GM12873 (cell line): ENCODE measurements at regions not wholly inside any gene's neighbourhood (a gene's known extent, or its start where the extent isn't known, plus 50 kb on each side); places are given as distances from the start of the nearest gene placed in this dataset.

Experiments
- TF ChIP-seq, protein P1 (sequence below): IDR thresholded peaks from 2 replicates; pipeline ENCODE4 v1.5.1; 2012; ENCODE audit warnings: low read depth, mild to moderate bottlenecking, moderate library complexity, low read length, control low read depth; ENCODE audit not compliant: insufficient read depth; ENCODE audit errors: missing control alignments

DNA sequence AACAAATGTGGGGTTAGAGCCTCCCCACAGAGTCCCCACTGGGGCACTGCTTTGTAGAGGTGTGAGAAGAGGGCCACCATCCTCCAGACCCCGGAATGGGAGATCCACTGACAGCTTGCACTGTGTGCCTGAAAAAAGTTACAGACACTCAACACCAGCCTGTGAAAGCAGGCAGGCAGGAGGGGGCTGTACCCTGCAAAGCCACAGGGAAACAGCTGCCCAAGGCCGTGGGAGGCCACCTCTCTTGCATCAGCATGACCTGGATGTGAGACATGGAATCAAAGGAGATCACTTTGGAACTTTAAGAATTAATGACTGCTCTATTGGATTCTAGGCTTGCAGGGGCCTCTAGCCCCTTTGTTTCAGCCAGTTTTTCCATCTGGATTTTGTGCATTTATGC, 782.3 kb downstream of the BRINP1 start:
- TF ChIP-seq, protein P1, sequence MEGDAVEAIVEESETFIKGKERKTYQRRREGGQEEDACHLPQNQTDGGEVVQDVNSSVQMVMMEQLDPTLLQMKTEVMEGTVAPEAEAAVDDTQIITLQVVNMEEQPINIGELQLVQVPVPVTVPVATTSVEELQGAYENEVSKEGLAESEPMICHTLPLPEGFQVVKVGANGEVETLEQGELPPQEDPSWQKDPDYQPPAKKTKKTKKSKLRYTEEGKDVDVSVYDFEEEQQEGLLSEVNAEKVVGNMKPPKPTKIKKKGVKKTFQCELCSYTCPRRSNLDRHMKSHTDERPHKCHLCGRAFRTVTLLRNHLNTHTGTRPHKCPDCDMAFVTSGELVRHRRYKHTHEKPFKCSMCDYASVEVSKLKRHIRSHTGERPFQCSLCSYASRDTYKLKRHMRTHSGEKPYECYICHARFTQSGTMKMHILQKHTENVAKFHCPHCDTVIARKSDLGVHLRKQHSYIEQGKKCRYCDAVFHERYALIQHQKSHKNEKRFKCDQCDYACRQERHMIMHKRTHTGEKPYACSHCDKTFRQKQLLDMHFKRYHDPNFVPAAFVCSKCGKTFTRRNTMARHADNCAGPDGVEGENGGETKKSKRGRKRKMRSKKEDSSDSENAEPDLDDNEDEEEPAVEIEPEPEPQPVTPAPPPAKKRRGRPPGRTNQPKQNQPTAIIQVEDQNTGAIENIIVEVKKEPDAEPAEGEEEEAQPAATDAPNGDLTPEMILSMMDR = no peak

DNA sequence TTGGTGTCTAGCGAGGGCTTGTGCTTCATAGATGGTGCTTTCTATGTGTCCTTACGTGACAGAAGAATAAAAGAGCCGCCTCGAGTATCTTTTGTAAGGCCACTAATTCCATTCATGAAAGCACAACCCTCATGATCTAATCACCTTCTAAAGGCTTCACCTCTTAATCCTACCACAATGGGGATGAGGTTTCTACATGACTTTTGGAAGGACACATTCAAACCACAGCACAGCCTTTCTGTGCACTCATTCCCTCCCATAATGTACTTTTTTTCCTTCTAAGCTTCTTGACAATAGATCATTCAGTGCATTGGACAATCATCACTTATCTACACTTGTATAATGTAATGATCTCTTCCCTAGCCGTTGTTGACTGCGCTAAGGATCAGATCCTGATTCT, 774.8 kb downstream of the BRINP1 start:
- TF ChIP-seq, protein P1 = no peak

DNA sequence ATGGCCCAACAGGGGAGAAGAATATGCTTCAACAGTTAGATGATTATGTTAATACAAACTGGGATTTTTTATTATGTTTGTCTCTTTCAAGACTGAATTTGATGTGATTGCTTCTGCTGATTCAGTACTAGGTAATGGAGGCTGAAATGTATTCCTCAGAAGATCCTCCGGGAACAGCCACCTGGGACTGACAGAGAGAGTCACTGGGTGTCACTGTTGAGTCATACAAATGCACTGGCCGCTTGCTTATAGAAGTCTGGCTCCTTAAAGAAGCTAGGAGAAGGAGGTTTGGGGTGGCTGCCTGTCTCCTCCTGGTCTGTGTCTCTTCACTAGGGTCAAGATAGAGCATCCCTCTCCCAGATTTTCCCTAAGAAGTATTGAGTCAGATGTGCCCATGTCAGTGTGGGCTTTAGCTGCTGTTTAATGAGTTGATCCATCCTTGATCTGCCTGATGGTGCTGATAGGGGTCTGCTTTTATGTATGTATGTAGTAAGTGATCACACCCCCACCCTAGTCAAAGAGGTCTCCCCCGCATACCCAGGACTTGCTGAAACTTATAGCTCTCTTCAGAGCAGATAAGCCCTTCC, 773.4 kb downstream of the BRINP1 start:
- TF ChIP-seq, protein P1 = peak; percentile 25

DNA sequence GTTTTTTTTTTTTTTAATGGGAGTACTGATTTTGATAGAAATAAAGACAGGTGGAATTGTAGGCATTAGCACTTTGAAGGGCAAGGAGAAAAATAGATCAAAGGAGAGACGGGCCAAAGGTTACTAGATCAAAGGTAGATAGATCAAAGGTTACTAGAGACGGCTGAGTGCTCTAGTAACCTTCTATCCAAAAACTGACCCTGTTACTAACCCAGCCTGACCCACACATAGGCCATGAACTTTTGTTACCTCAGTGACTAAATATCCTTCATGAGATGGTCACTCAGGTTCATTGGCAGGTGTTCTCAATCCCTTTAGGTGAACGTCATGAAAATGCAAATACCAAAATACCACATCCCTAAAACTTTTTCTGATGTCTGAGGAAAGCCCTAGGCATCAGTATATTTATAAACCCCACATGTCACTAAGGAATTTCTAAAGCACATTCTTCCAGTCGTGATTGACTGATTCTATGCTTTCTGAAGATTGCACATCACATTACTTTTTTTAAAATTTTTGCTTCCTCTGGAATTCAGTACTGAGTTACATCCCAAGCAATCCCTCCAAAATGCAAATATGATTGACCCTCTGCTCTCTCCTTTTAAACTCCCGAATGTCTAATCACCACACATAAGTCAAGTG, 772.7 kb downstream of the BRINP1 start:
- TF ChIP-seq, protein P1 = no peak

DNA sequence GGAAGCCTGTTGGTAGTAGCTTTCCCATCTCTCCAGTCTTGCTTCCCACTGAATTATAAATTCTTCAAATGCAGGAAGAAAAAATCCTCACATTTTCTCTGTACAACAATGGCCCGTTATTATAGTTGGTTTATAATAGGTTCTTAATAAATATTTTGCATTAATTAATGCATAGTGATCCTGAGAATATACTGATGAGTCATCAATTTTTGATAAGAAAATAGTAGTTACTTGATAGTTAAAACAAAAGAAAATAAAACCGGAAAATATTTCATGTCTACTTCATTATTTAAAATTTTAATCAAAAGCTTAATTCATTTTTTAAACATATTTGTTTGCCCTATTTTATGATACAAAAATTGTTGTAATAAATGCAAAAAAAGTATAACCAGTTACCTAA, 762.6 kb downstream of the BRINP1 start:
- TF ChIP-seq, protein P1 = no peak

DNA sequence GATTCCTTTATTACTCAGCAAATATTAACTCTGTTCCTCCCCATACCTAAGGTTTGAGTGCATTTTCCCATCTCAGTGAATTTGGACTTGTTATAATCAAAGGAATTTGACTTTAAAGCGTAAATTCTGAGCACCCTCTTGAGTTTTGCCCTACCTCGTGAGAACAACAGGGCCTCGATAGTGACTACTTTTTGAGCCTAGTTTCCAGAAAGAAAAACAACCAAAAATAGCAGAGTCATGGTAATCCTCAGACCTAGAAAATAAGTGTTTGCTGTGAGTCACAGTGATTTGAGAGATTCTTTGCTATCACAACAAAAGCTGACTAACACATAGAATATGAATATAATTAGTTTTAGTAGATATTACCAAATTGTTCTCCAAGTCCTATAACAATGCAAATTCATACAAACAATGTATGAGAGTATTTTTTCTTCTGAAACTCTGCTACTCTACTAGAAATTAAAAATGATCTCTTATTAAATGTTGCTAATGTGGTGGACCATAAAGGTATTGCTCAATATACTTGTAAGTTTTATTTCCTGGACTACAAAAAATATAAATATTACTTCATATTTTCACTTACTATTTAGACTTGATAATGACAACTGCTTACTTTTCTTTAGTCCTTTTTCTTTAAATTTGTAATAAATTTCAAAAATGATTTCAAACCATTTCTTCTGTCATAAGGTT, 759.7 kb downstream of the BRINP1 start:
- TF ChIP-seq, protein P1 = no peak

DNA sequence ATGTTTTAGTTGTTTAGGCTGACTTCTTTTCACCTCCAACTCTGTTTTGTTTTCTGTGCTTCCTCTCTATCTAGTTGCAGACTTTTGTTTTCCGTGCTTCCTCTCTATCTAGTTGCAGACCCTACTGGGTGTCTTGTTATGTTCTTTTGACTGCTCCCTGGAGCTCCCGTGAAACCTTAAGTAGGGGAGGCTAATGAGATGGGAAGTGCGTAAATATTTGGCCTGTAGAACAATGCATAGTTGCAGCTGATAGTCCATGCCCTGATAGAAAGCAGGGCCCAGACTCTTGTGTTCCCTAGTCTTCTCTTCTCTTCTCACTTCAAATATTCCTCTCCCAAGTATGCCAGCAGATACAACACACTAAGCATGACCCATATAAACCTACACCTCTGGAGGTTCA, 757.0 kb downstream of the BRINP1 start:
- TF ChIP-seq, protein P1 = no peak
